ENCODE measurements at regions not wholly inside any gene's neighbourhood (a gene's known extent, or its start where the extent isn't known, plus 50 kb on each side); places are given as distances from the start of the nearest gene placed in this dataset.

- TF ChIP-seq RB1 (IDR thresholded peaks at IDR 0.05; ENCODE audit: borderline replicate concordance), result no peak
- TF ChIP-seq CBFB (IDR thresholded peaks at IDR 0.05; ENCODE audit: low read depth), result peak; percentile 96
- TF ChIP-seq DPF2 (IDR thresholded peaks at IDR 0.05), result peak; percentile 79
- no peak for TF ChIP-seq BCLAF1 (IDR thresholded peaks at IDR 0.05)
- TF ChIP-seq SUZ12 (IDR thresholded peaks at IDR 0.05; ENCODE audit: unreplicated experiment), result no peak
- peak; percentile 64 for TF ChIP-seq MEF2B (IDR thresholded peaks at IDR 0.05; ENCODE audit: partially characterized antibody, poor library complexity, severe bottlenecking)
- no peak for TF ChIP-seq SPI1 (IDR thresholded peaks at IDR 0.05; ENCODE audit: borderline replicate concordance, insufficient read depth, low read depth, low read length)
- TF ChIP-seq ATF2 (IDR thresholded peaks at IDR 0.05; ENCODE audit: low read length), result peak; percentile 87
- TF ChIP-seq ATF7 (IDR thresholded peaks at IDR 0.05; ENCODE audit: low read depth), result peak; percentile 67
- TF ChIP-seq NFXL1 (IDR thresholded peaks at IDR 0.05; ENCODE audit: borderline replicate concordance), result no peak
- TF ChIP-seq CUX1 (IDR thresholded peaks at IDR 0.05; ENCODE audit: insufficient replicate concordance, low read depth, low read length), result no peak
- peak; percentile 92 for TF ChIP-seq IKZF1 (conservative IDR thresholded peaks at IDR 0.05)
- no peak for TF ChIP-seq PBX3 (IDR thresholded peaks at IDR 0.05; ENCODE audit: insufficient replicate concordance, low read depth, low read length)
- TF ChIP-seq CHD2 (IDR thresholded peaks at IDR 0.05; ENCODE audit: borderline replicate concordance, low read depth, low read length), result no peak
- peak; percentile 98 for TF ChIP-seq MTA3 (IDR thresholded peaks at IDR 0.05; ENCODE audit: borderline replicate concordance, low read length)
- no peak for TF ChIP-seq POLR2AphosphoS5 (IDR thresholded peaks at IDR 0.05; ENCODE audit: low read length)
- TF ChIP-seq RUNX3 (IDR thresholded peaks at IDR 0.05; ENCODE audit: low read length), result peak; percentile 99
- TF ChIP-seq TBL1XR1 (IDR thresholded peaks at IDR 0.05; ENCODE audit: low read depth, low read length), result peak; percentile 91
- TF ChIP-seq MYB (IDR thresholded peaks at IDR 0.05; ENCODE audit: borderline replicate concordance, low read depth, low read length), result no peak
- TF ChIP-seq MXI1 (IDR thresholded peaks at IDR 0.05; ENCODE audit: low read depth, low read length), result no peak
- TF ChIP-seq NBN (IDR thresholded peaks at IDR 0.05), result peak; percentile 69
- TF ChIP-seq SUPT20H (IDR thresholded peaks at IDR 0.05; ENCODE audit: borderline replicate concordance, control insufficient read depth, low read depth, low read length), result no peak
Observed at GRCh38 chr4:26131711-26132110, 189.1 kb upstream of the RBPJ start (continued).
